ENCODE measurements at regions not wholly inside any gene's neighbourhood (a gene's known extent, or its start where the extent isn't known, plus 50 kb on each side); places are given as distances from the start of the nearest gene placed in this dataset.

- no peak overlapping the region for H3K4me2 ChIP-seq (ENCODE audit: low read length)
- H3K27me3 ChIP-seq (ENCODE audit: low read length) = peaks cover 25% of the 10 kb centered on the region; the same call in 1 of the 2 replicates
- H3K9me3 ChIP-seq (ENCODE audit: low read length) = no peaks in the 10 kb centered on the region
- no peaks in the 10 kb centered on the region for H3K4me1 ChIP-seq (ENCODE audit: insufficient read depth, low read length)
- H3K36me3 ChIP-seq (ENCODE audit: low read depth, low read length) = no peaks in the 10 kb centered on the region
- H3K79me2 ChIP-seq (ENCODE audit: low read length) = no peaks in the 10 kb centered on the region
- H2AFZ ChIP-seq (ENCODE audit: low read length) = no peak overlapping the region
- H4K20me1 ChIP-seq (ENCODE audit: low read length) = no peaks in the 10 kb centered on the region
- H3K27ac ChIP-seq (ENCODE audit: low read length) = no peak overlapping the region
- DNase-seq = no peak
- intact Hi-C loops (cut with micrococcal nuclease) = no loop called here
- CTCF ChIA-PET = no interaction called here
- BruUV-seq (replicated peaks) = no TSS peak
- no peak for ATAC-seq
- H3K9me2 ChIP-seq (replicated peaks; ENCODE audit: low read length) = no peaks in the 10 kb centered on the region
- H3K4me3 ChIP-seq (ENCODE audit: low read length) = no peak overlapping the region
- TF ChIP-seq EZH2 (IDR thresholded peaks at IDR 0.05; ENCODE audit: low read length, unreplicated experiment) (no peak), CTCF (conservative IDR thresholded peaks at IDR 0.05; ENCODE audit: low read depth, low read length) (no peak), EZH2phosphoT487 (IDR thresholded peaks at IDR 0.05; ENCODE audit: borderline replicate concordance, low read length) (no peak)
- no peaks in the 10 kb centered on the region for H3F3A ChIP-seq (ENCODE audit: low read length, unreplicated experiment)
- H3K9ac ChIP-seq (ENCODE audit: low read length) = no peak overlapping the region
- POLR2A ChIA-PET (ENCODE audit: unreplicated experiment) = no interaction called here
Measured at GRCh38 chr12:13288501-13288900, 92.0 kb downstream of the EMP1 start.

- no peak for DNase-seq
- Histone ChIP-seq H3K9me3 (ENCODE audit: low read length) (no peaks in the 10 kb centered on the region), H3F3A (ENCODE audit: low read length, unreplicated experiment) (no peaks in the 10 kb centered on the region), H3K9me2 (replicated peaks; ENCODE audit: low read length) (no peaks in the 10 kb centered on the region), H3K4me1 (ENCODE audit: insufficient read depth, low read length) (no peaks in the 10 kb centered on the region), H3K27me3 (ENCODE audit: low read length) (peaks cover 43% of the 10 kb centered on the region), H4K20me1 (ENCODE audit: low read length) (no peaks in the 10 kb centered on the region), H3K36me3 (ENCODE audit: low read depth, low read length) (no peaks in the 10 kb centered on the region), H2AFZ (ENCODE audit: low read length) (no peak overlapping the region), H3K9ac (ENCODE audit: low read length) (no peak overlapping the region), H3K4me3 (ENCODE audit: low read length) (no peak overlapping the region), H3K79me2 (ENCODE audit: low read length) (no peaks in the 10 kb centered on the region), H3K27ac (ENCODE audit: low read length) (no peak overlapping the region), H3K4me2 (ENCODE audit: low read length) (no peak overlapping the region)
- POLR2A ChIA-PET (ENCODE audit: unreplicated experiment) = no interaction called here
- no TSS peak for BruUV-seq (replicated peaks)
- CTCF ChIA-PET = no interaction called here
- intact Hi-C loops (cut with micrococcal nuclease) = no loop called here
- TF ChIP-seq EZH2 (IDR thresholded peaks at IDR 0.05; ENCODE audit: low read length, unreplicated experiment) = no peak
- no peak for TF ChIP-seq EZH2phosphoT487 (IDR thresholded peaks at IDR 0.05; ENCODE audit: borderline replicate concordance, low read length)
- TF ChIP-seq CTCF (conservative IDR thresholded peaks at IDR 0.05; ENCODE audit: low read depth, low read length) = no peak
- ATAC-seq = no peak
Measured at GRCh38 chr12:13283867-13284266, 87.3 kb downstream of the EMP1 start.

- Histone ChIP-seq H3K9me3 (ENCODE audit: low read length) (no peaks in the 10 kb centered on the region), H3K27me3 (ENCODE audit: low read length) (peaks cover 43% of the 10 kb centered on the region), H3K9me2 (replicated peaks; ENCODE audit: low read length) (no peaks in the 10 kb centered on the region), H3K4me1 (ENCODE audit: insufficient read depth, low read length) (no peaks in the 10 kb centered on the region), H4K20me1 (ENCODE audit: low read length) (no peaks in the 10 kb centered on the region), H3K4me2 (ENCODE audit: low read length) (no peak overlapping the region), H3K79me2 (ENCODE audit: low read length) (no peaks in the 10 kb centered on the region), H2AFZ (ENCODE audit: low read length) (no peak overlapping the region), H3K4me3 (ENCODE audit: low read length) (no peak overlapping the region), H3K36me3 (ENCODE audit: low read depth, low read length) (no peaks in the 10 kb centered on the region), H3K9ac (ENCODE audit: low read length) (no peak overlapping the region), H3K27ac (ENCODE audit: low read length) (no peak overlapping the region), H3F3A (ENCODE audit: low read length, unreplicated experiment) (no peaks in the 10 kb centered on the region)
- intact Hi-C loops (cut with micrococcal nuclease) = no loop called here
- ATAC-seq = no peak
- DNase-seq = no peak
- no TSS peak for BruUV-seq (replicated peaks)
- POLR2A ChIA-PET (ENCODE audit: unreplicated experiment) = no interaction called here
- CTCF ChIA-PET = no interaction called here
- no peak for TF ChIP-seq EZH2 (IDR thresholded peaks at IDR 0.05; ENCODE audit: low read length, unreplicated experiment)
Measured at GRCh38 chr12:13282861-13283260, 86.3 kb downstream of the EMP1 start.
